GM23248 (cell line): ENCODE measurements at regions not wholly inside any gene's neighbourhood (a gene's known extent, or its start where the extent isn't known, plus 50 kb on each side); places are given as distances from the start of the nearest gene placed in this dataset.
"Not testable (repeated sequence)": the region's sequence is repeated elsewhere in the genome, so short reads cannot be mapped to it uniquely, and the experiment has no call there.

Experiments used
- DNase-seq: peaks from one replicate; pipeline ENCODE4 v3.0.0-alpha.2; 2015
- H2AFZ ChIP-seq: fragments of 200-600 bp; sonication (generic); 2 replicates; pipeline ENCODE4 v1.6.1; 2016; ENCODE audit warnings: antibody characterized with exemption
- H3F3A ChIP-seq: fragments of 200-600 bp; sonication (generic); 2 replicates; pipeline ENCODE4 v1.6.1; 2016; ENCODE audit warnings: mild to moderate bottlenecking, antibody characterized with exemption, mixed run types; ENCODE audit not compliant: insufficient read depth
- H3K27ac ChIP-seq: fragments of 200-600 bp; sonication (generic); 2 replicates; pipeline ENCODE4 v1.5.1; 2016; ENCODE audit warnings: mild to moderate bottlenecking
- H3K27me3 ChIP-seq: fragments of 200-600 bp; sonication (generic); replicated peaks from 2 replicates; pipeline ENCODE4 v1.6.1; 2016; ENCODE audit warnings: mild to moderate bottlenecking; ENCODE audit not compliant: insufficient read depth
- H3K36me3 ChIP-seq: fragments of 200-600 bp; sonication (generic); 2 replicates; pipeline ENCODE4 v1.6.1; 2016; ENCODE audit warnings: low read depth, mild to moderate bottlenecking
- H3K4me1 ChIP-seq: fragments of 200-600 bp; sonication (generic); 2 replicates; pipeline ENCODE4 v1.6.1; 2016; ENCODE audit warnings: mild to moderate bottlenecking; ENCODE audit not compliant: insufficient read depth
- H3K4me2 ChIP-seq: fragments of 200-600 bp; sonication (generic); one replicate; pipeline ENCODE4 v1.6.1; 2016; ENCODE audit warnings: mild to moderate bottlenecking; ENCODE audit not compliant: unreplicated experiment
- H3K4me3 ChIP-seq: fragments of 200-600 bp; sonication (generic); 2 replicates; pipeline ENCODE4 v1.5.1; 2016; ENCODE audit warnings: mild to moderate bottlenecking
- H3K79me2 ChIP-seq: fragments of 200-600 bp; sonication (generic); 2 replicates; pipeline ENCODE4 v1.6.1; 2016; ENCODE audit warnings: mild to moderate bottlenecking; ENCODE audit not compliant: insufficient read depth
- H3K9ac ChIP-seq: fragments of 200-600 bp; sonication (generic); 2 replicates; pipeline ENCODE4 v1.6.1; 2016; ENCODE audit warnings: mild to moderate bottlenecking
- H3K9me2 ChIP-seq: fragments of 200-600 bp; sonication (generic); 2 replicates; pipeline ENCODE4 v1.6.1; 2016; ENCODE audit warnings: mixed run types, mild to moderate bottlenecking, moderate library complexity; ENCODE audit not compliant: insufficient read depth
- H3K9me3 ChIP-seq: fragments of 200-600 bp; sonication (generic); one replicate; pipeline ENCODE4 v1.6.1; 2017; ENCODE audit warnings: low read depth
- H4K20me1 ChIP-seq: fragments of 200-600 bp; sonication (generic); 2 replicates; pipeline ENCODE4 v1.6.0; 2016; ENCODE audit not compliant: insufficient read depth
- EZH2 ChIP-seq: fragments of 200-600 bp; sonication (generic); IDR thresholded peaks from 2 replicates; pipeline ENCODE4 v1.6.1; 2018; ENCODE audit warnings: antibody characterized with exemption, mild to moderate bottlenecking; ENCODE audit not compliant: insufficient read depth, poor library complexity, severe bottlenecking
- EZH2phosphoT487 ChIP-seq: fragments of 200-600 bp; sonication (generic); IDR thresholded peaks from 2 replicates; pipeline ENCODE4 v1.6.1; 2018; ENCODE audit warnings: antibody characterized with exemption, moderate library complexity, mild to moderate bottlenecking, low read depth; ENCODE audit not compliant: insufficient read depth
- WGBS, 2 experiments: methylation state at CpG; one replicate each; pipeline ENCODE4 v1.1.6; 2015 to 2017; ENCODE audit warnings: low lambda C conversion rate in 2 of 2, low coverage in 1 of 2; ENCODE audit errors: missing lambda C conversion rate in 2 of 2; 5-methylcytosine and 5-hydroxymethylcytosine counted together
- in situ Hi-C: fragments of 300-500 bp; cut with MboI; formaldehyde crosslinking; loops from 2 replicates; pipeline ENCODE4 v1.15.0; 2020

DNA sequence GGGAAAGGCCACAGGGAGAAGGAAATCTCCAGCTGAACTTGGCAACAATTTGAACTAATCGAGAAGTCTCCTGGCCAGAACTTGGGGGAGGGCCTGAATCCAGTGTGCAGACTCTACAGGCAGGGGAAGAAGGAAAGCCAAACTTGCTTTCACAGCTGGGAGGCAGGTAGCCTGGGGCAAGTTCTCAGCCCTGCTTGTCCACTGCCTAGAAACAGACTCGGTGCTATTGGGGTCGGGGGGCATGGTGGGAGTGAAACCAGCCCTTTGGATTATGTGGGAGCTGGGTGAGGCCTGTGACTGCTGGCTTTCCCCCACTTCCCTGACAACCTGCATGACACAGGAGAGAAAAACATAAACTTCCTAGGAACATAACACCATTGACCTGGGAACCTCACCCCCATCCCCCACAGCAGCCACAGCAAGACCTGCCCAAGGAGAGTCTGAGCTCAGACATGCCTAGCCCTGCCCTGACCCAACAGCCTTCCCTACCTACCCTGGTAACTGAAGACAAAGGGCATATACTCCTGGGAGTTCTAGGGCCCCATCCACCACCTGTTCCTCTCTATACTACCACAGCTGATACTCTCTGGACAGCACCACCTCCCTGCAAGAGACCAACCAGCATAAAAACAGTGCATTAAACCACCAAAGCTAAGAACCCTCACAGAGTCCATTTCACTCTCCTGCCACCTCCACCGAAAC lies 103.7 kb upstream of the MNS1 start:
- Histone ChIP-seq H3K9ac (no peak overlapping the region), H3K27ac (no peak overlapping the region), H2AFZ (no peak overlapping the region), H3K79me2 (no peaks in the 10 kb centered on the region), H3K4me2 (no peak overlapping the region), H3K9me2 (no peaks in the 10 kb centered on the region), H3K4me1 (no peaks in the 10 kb centered on the region), H3K9me3 (no peaks in the 10 kb centered on the region), H3K4me3 (no peak overlapping the region), H3F3A (no peaks in the 10 kb centered on the region), H3K36me3 (no peaks in the 10 kb centered on the region), H4K20me1 (no peaks in the 10 kb centered on the region), H3K27me3 (no peaks in the 10 kb centered on the region)
- TF ChIP-seq EZH2phosphoT487 (no peak), EZH2 (no peak)
- no peak for DNase-seq
- 32 to 49% methylated on average over 4 of the region's 4 CpGs for WGBS, 2 experiments
- in situ Hi-C loops, result no loop called here

DNA sequence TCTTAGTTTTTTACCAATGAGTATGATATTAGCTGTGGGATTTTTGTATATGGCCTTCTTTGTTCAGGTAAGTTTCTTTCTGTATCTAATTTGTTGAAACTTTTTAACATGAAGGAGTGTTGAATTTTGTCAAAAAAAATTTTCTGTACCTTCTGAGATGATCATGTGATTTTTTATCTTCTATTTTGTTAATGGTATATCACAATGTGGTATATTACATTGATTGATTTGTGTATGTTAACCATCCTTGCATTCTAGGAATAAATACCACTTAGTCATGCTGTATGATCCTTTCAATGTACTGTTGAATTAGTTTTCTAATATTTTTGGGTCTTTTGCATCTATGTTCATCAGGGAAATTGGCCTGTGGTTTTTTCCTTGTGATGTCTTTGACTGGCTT lies 92.5 kb upstream of the MNS1 start:
- in situ Hi-C loops, result no loop called here
- H3K9me3 ChIP-seq, result no peaks in the 10 kb centered on the region

DNA sequence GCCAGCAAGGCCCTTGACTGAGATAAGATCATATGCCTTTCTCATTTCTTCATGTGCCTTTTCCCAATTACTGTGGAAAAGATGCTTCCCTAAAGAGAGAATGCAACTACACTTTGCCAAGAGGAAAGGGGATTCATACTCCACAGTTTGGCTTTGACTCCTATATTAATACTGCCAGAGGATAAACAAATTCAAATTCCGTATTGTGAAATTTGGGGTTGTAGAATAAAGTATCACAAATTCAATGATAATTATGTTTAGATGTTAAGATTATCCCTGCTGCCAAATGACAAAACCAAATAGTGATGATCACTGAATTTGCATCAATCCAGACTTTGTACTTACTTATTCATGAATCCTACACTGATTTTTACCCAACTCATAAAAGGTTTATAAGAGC lies 88.5 kb upstream of the MNS1 start:
- Histone ChIP-seq H3K4me1 (no peaks in the 10 kb centered on the region), H4K20me1 (no peaks in the 10 kb centered on the region), H3K4me2 (no peak overlapping the region), H3K9ac (no peak overlapping the region), H3K36me3 (no peaks in the 10 kb centered on the region), H3K27ac (no peak overlapping the region), H3K27me3 (no peaks in the 10 kb centered on the region), H3K79me2 (no peaks in the 10 kb centered on the region), H3F3A (no peaks in the 10 kb centered on the region), H3K9me2 (no peaks in the 10 kb centered on the region), H3K4me3 (no peak overlapping the region), H3K9me3 (no peaks in the 10 kb centered on the region), H2AFZ (no peak overlapping the region)
- in situ Hi-C loops, result no loop called here
- DNase-seq, result no peak
- 0% methylated on average over 1 of the region's 1 CpG for WGBS, 2 experiments
- no peak for TF ChIP-seq EZH2
- TF ChIP-seq EZH2phosphoT487, result no peak

More for the DNA sequence above, 92.5 kb upstream of the MNS1 start:
- TF ChIP-seq EZH2phosphoT487 (no peak), EZH2 (no peak)
- Histone ChIP-seq H3K79me2 (no peaks in the 10 kb centered on the region), H3F3A (no peaks in the 10 kb centered on the region), H3K4me1 (no peaks in the 10 kb centered on the region), H3K9me2 (no peaks in the 10 kb centered on the region), H3K27me3 (no peaks in the 10 kb centered on the region), H3K27ac (no peak overlapping the region), H3K4me3 (no peak overlapping the region), H4K20me1 (no peaks in the 10 kb centered on the region), H3K36me3 (no peaks in the 10 kb centered on the region), H3K4me2 (no peak overlapping the region), H3K9ac (no peak overlapping the region), H2AFZ (no peak overlapping the region)
- DNase-seq, result no peak

DNA sequence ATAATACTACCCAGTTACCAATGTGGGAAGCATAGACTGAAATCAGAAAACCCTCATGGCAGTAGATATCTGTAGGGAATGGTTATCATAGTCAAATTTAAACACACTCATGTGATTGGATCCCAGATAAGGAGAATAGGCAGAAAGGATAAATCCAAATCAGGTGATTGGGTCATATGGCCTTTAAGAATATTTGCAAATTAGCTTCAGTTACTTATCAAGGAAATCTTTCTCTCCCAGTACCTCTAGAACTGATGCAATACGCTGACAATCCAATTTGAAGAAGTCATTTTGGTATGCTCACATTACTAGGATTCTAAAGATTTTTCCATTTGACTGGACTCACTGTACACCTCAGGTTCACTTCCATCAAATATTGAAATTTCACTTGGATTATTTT lies 87.7 kb upstream of the MNS1 start:
- Histone ChIP-seq H3K4me2 (no peak overlapping the region), H3K9me3 (no peaks in the 10 kb centered on the region), H3K4me1 (no peaks in the 10 kb centered on the region), H2AFZ (no peak overlapping the region), H3K4me3 (no peak overlapping the region), H3K79me2 (no peaks in the 10 kb centered on the region), H3K9ac (no peak overlapping the region), H3K27ac (no peak overlapping the region), H4K20me1 (no peaks in the 10 kb centered on the region), H3K36me3 (no peaks in the 10 kb centered on the region), H3F3A (no peaks in the 10 kb centered on the region), H3K9me2 (no peaks in the 10 kb centered on the region), H3K27me3 (no peaks in the 10 kb centered on the region)
- no peak for DNase-seq
- TF ChIP-seq EZH2 (no peak), EZH2phosphoT487 (no peak)
- in situ Hi-C loops, result no loop called here
- 10 to 26% methylated on average over 1 of the region's 1 CpG for WGBS, 2 experiments

DNA sequence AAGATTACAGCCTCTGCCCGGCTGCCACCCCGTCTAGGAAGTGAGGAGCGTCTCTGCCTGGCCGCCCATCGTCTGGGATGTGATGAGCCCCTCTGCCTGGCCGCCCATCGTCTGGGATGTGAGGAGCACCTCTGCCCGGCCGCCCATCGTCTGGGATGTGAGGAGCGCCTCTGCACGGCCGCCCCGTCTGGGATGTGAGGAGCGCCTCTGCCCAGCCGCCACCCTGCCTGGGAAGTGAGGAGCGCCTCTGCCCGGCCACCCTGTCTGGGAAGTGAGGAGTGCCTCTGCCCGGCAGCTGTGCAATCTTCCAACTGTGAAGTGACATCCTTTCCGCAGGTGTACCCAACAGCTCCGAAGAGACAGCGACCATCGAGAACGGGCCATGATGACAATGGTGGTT lies 75.6 kb upstream of the MNS1 start:
- 78 to 80% methylated on average over 23 to 24 of the region's 24 CpGs for WGBS, 2 experiments
- in situ Hi-C loops, result not testable (repeated sequence)

DNA sequence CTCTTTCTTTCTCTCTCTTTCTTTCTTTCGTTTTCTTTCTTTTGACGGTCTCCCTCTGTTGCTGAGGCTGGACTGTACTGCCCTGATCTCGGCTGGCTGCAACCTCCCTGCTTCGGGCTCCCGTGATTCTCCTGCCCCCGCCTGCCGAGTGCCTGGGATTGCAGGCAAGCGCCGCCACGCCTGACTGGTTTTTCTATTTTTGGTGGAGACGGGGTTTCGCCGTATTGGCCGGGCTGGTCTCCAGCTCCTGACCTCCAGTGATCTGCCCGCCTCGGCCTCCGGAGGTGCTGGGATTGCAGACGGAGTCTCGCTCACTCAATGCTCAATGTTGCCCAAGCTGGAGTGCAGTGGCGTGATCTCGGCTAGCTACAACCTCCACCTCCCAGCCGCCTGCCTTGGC lies 75.2 kb upstream of the MNS1 start:
- H2AFZ ChIP-seq, H3K9me2 ChIP-seq, H3K27me3 ChIP-seq, H3K36me3 ChIP-seq, H3K27ac ChIP-seq, H3K4me2 ChIP-seq, in situ Hi-C loops, H3K9ac ChIP-seq, H3K4me3 ChIP-seq, H3K79me2 ChIP-seq, H3K4me1 ChIP-seq, H3F3A ChIP-seq, DNase-seq, H4K20me1 ChIP-seq, H3K9me3 ChIP-seq: not testable (repeated sequence)
- WGBS, 2 experiments, result 84 to 88% methylated on average over 22 of the region's 22 CpGs

More for the DNA sequence above, 75.6 kb upstream of the MNS1 start:
- not testable (repeated sequence) for H3K4me1 ChIP-seq, H3K9me3 ChIP-seq, H3K36me3 ChIP-seq, H3F3A ChIP-seq, H3K27me3 ChIP-seq, H3K27ac ChIP-seq, H3K4me2 ChIP-seq, H3K4me3 ChIP-seq, DNase-seq, H4K20me1 ChIP-seq, H3K9me2 ChIP-seq, H3K9ac ChIP-seq, H2AFZ ChIP-seq, H3K79me2 ChIP-seq
